ENCODE measurements at regions not wholly inside any gene's neighbourhood (a gene's known extent, or its start where the extent isn't known, plus 50 kb on each side); places are given as distances from the start of the nearest gene placed in this dataset.
"Not testable (repeated sequence)": the region's sequence is repeated elsewhere in the genome, so short reads cannot be mapped to it uniquely, and the experiment has no call there.

GRCh38 chr11:129728581-129728980 is 87.1 kb upstream of the TMEM45B start:
- DNase-seq (ENCODE audit: low read depth, low spot score): no peak

DNA sequence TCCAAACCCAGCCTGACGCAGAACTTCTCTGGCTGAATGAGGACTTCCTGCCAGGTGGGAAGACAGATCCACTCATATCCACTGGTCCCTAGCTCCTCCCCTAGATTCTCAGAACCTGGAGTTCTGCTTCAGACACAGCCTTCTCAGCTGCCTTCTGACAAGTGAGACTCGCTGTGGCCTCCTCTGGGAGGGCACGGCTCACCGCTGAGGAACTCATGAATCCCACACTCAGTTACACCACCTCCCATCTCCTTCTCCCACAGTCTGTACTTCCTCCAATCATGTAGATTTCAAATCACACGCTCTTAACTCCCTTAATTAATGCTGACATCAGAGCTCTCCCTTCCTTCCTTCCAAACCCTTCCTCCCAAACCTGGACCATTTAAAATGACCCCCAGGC is 86.4 kb upstream of the TMEM45B start:
- no peak for DNase-seq (ENCODE audit: low read depth, low spot score)

GRCh38 chr11:129729823-129730222 is 85.8 kb upstream of the TMEM45B start:
- no peak for DNase-seq (ENCODE audit: low read depth, low spot score)

- no peak for DNase-seq (ENCODE audit: low read depth, low spot score)
Measured at GRCh38 chr11:129731316-129731715, 84.3 kb upstream of the TMEM45B start.

- no peak for DNase-seq (ENCODE audit: low read depth, low spot score)
Measured at GRCh38 chr11:129732941-129733340, 82.7 kb upstream of the TMEM45B start.

GRCh38 chr11:129733384-129733783 is 82.3 kb upstream of the TMEM45B start:
- DNase-seq (ENCODE audit: low read depth, low spot score): no peak

GRCh38 chr11:129733981-129734380 is 81.7 kb upstream of the TMEM45B start:
- no peak for DNase-seq (ENCODE audit: low read depth, low spot score)

- DNase-seq (ENCODE audit: low read depth, low spot score): no peak
Measured at GRCh38 chr11:129734654-129735053, 81.0 kb upstream of the TMEM45B start.

GRCh38 chr11:129737831-129738230 is 77.8 kb upstream of the TMEM45B start:
- DNase-seq (ENCODE audit: low read depth, low spot score): no peak

DNA sequence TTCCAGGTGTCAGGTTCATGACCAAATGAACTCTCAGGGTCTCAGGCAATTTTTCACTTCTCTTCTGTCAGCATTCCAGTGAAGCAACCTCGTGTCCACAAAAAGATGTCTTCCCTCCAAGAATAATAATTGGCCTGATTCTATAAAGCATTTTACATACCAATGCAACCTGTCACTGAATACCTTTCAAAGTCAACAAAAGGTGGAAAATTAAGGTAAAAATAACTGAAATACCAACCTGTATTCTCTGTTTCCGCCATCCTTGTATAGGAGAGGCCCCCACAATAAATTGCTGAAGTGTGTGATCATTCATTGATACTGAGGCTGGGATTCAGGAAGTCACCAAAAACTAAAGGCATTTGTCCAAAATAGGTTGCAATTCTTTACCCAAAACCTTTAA is 77.4 kb upstream of the TMEM45B start:
- DNase-seq (ENCODE audit: low read depth, low spot score): no peak

GRCh38 chr11:129739339-129739738 is 76.3 kb upstream of the TMEM45B start:
- no peak for DNase-seq (ENCODE audit: low read depth, low spot score)

DNA sequence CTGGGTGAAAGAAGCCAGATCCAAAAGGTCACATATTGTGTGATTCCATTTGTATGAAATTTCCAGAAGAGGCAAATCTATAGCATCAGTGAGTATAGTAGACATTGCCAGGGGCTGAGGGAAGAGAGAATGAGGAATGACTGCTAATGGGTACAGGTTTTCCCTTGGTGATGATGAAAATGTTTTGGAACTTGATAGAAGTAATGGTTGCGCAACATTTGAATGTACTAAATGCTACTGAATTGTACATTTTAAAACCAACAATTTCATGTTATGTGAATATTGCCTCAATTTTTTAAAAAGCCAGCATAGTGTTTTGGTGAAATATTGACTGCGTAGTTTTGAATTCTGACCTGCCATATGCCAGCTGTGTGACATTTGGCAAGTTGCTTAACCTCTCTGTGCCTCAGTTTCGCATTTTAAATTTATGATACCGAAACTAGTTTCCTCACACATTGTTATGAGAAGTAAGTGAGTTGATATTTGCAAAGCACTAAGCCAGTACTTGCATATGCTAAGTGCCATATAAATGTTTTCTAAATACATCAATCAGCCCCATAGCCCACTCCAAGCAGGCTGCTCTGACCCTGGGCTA is 75.4 kb upstream of the TMEM45B start:
- DNase-seq (ENCODE audit: low read depth, low spot score): no peak

DNA sequence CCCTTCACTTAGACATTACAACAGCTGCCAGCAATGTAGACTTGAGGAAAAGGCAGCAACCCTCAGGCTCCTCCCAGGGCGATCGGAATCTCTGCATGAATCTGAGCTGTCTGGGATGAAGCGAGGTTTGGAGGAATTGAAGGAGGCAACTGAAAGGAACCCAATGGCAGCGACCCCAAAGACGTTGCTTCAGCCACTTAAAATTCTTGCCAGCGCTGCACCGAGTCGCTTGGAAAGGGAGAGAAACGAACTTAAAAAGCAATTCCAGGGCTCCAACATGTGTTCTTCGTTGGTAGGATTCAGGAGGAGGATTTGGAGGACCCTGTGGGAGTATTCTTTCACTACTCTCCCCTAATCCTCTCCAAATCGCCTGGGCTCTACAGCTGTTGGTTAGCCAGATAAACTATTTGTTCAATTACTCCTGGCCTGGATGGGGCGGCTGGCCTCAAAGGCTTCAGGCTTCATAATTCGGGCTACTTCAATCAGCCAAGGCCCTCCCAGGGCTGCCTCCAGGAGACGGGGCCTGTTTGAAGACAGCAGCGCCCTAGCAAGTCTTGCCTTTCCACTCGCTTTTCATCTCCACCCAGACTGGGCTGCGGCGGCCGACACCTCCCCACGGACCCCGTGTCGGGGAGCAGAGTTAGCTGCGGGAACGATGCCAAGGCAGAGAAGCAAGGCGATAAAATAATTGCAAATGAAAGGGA is 72.4 kb upstream of the TMEM45B start:
- DNase-seq (ENCODE audit: low read depth, low spot score): no peak

DNA sequence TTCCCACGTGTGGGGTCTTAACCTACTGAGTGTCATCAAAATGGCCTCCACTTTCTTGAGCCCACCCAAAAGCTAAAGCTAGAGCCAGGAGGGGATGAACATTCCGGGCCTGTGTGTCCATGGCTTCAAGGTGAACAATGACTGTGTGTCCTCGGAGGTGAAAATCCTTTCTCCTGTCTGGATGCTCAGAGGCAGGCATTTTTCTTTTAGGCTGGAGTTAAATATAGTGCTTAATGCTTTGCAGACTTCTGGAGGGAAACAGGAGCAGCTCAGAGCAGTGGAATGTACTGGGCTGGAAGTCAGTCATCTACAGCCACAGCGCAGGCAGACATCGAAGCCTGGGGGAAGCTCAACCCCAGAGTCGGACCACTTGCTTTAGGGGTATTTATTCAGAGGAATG is 68.6 kb upstream of the TMEM45B start:
- no peak for DNase-seq (ENCODE audit: low read depth, low spot score)

DNA sequence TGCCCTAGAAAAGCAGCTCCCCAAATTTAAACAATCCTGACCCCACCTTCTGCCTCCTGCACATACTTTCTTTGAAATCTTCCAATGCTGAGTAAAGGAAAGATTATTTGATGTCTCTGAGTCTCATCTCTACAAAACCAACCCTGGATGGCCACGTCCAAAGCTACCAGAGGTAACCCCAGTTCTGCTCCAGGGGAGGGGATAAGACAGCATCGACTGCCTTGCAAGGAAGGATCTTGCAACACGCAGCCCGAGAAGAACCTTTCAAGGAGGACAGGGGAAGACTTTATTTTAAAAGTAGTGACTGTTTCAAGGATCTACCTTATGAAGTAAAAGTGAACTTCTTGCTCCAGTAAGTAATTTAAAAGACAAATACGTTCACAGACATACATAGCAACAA is 66.5 kb upstream of the TMEM45B start:
- no peak for DNase-seq (ENCODE audit: low read depth, low spot score)

DNA sequence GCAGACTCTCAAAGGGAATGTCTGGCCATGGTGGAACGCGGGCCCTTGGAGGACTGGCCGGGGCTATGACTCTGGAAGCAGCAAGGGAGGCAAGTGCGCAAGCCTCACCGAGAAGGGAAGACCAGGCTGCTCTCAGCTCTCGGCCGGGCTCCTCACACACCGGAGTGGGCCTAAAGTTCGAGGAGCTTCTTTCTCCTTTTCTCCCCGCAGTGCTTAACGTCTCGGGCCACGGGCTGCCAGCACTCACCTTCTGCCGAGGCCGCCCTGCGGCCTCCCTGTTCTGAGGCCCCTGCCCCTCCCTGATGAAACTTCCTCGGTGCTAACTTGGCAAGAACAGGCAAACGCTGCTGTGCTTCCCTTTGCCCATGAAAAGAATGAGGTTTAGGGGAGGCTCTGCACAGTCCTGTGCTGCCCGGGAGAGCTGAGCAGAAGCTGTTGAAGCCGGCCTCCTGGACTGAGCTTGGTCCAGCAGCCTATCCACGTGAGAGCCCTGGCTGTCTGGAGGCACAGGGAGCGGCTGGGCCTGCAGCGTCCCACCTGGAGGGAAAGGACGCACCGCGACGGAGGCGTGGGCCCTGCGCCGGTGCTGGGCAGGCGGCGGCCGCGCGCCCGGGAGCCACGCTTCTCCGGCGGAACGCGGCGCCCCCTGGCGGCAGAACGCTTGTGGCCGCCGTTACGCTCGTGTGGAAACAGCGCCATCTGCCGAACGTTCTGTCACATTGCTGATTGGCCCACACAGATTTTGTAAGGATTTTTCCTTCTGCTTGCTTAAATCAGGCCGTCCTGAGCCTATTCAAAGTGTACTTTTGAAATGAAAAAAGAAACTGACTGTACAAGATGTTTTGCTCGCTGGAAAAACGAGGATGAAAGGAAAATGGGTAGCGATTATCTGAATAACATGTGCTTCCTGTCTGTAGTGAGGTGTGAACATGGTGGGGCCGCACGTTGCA is 65.0 kb upstream of the TMEM45B start:
- DNase-seq (ENCODE audit: low read depth, low spot score): peak; percentile 39

GRCh38 chr11:129751511-129751910 is 64.1 kb upstream of the TMEM45B start:
- DNase-seq (ENCODE audit: low read depth, low spot score): no peak

DNA sequence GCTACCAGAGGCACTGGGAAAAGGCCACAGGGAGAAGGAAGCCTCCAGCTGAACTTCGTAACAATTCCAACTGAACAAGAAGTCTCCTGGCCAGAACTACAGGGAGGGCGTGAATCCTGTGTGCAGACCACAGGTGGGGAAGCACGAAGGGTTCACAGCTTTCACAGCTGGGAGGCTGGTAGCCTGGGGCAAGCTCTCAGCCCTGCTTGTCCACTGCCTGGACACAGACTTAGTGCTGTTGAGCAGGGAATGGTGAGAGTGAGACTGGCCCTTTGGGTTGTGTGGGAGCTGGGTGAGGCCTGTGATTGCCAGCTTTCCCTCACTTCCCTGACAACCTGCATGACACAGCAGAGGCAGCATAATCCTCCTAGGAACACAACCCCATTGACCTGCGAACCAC is 52.1 kb upstream of the TMEM45B start:
- not testable (repeated sequence) for DNase-seq (ENCODE audit: low read depth, low spot score)

DNA sequence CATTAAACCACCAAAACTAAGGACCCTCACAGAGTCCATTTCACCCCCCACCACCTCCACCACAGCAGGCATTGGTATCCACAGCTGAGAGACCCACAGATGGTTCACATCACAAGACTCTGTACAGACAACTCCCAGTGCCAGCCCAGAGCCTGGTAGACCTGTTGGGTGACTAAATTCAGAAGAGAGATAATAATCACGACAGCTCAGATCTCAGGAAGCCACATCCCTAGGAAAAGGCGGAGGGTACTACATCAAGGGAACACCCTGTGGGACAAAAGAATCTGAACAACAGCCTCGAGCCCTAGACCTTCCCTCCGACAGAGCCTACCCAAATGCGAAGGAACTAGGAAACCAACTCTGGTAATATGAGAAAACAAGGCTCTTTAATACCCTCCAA is 51.4 kb upstream of the TMEM45B start:
- DNase-seq (ENCODE audit: low read depth, low spot score): not testable (repeated sequence)

All from brain pericyte (primary cell).